ENCODE measurements at regions not wholly inside any gene's neighbourhood (a gene's known extent, or its start where the extent isn't known, plus 50 kb on each side); places are given as distances from the start of the nearest gene placed in this dataset.

DNA sequence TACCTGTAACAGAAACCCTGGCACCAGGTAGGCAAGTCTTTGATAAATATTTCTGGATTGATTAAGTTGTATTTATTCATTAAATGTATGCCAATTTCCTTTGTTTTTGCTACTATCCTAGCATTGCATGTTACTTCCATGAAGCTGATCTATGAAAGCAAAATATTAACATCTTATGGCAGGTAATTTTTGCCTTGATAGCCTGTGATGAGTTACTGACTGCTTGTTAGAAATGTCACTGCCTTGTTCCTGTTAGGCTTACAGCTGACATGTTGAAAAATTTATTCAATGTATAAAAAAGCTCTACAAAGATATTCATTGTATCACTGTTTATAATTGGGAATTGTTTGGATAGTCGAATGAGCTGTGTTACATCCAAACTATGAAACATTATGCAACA, 830.1 kb downstream of the TUSC7 start:
- H3K4me3 Mint-ChIP-seq = no peak overlapping the region
- CTCF ChIA-PET = no interaction called here
- H3K9me3 Mint-ChIP-seq = peaks cover 12% of the 10 kb centered on the region
- no peaks in the 10 kb centered on the region for H3K36me3 Mint-ChIP-seq
- H3K27ac Mint-ChIP-seq = no peak overlapping the region
- no peak for DNase-seq
- intact Hi-C loops (cut with micrococcal nuclease) = no loop called here
- H3K27me3 Mint-ChIP-seq = no peaks in the 10 kb centered on the region
- no peaks in the 10 kb centered on the region for H3K4me1 Mint-ChIP-seq (ENCODE audit: low read depth)
- POLR2A ChIA-PET = no interaction called here

- DNase-seq = no peak
- POLR2A ChIA-PET = no interaction called here
- H3K36me3 Mint-ChIP-seq = no peaks in the 10 kb centered on the region
- no peaks in the 10 kb centered on the region for H3K4me1 Mint-ChIP-seq (ENCODE audit: low read depth)
- peaks cover 12% of the 10 kb centered on the region for H3K9me3 Mint-ChIP-seq
- no peaks in the 10 kb centered on the region for H3K27me3 Mint-ChIP-seq
- CTCF ChIA-PET = no interaction called here
- H3K27ac Mint-ChIP-seq = no peak overlapping the region
- intact Hi-C loops (cut with micrococcal nuclease) = no loop called here
- H3K4me3 Mint-ChIP-seq = no peak overlapping the region
These were observed 831.0 kb downstream of the TUSC7 start for GRCh38 chr3:117540597-117540996.

GRCh38 chr3:117541721-117542120, 832.1 kb downstream of the TUSC7 start:
- Mint-ChIP-seq H3K4me1 (ENCODE audit: low read depth) (no peaks in the 10 kb centered on the region), H3K9me3 (peaks cover 10% of the 10 kb centered on the region), H3K36me3 (no peaks in the 10 kb centered on the region), H3K27ac (no peak overlapping the region), H3K4me3 (no peak overlapping the region), H3K27me3 (no peaks in the 10 kb centered on the region)
- ChIA-PET POLR2A (no interaction called here), CTCF (no interaction called here)
- no peak for DNase-seq
- intact Hi-C loops (cut with micrococcal nuclease) = no loop called here

DNA sequence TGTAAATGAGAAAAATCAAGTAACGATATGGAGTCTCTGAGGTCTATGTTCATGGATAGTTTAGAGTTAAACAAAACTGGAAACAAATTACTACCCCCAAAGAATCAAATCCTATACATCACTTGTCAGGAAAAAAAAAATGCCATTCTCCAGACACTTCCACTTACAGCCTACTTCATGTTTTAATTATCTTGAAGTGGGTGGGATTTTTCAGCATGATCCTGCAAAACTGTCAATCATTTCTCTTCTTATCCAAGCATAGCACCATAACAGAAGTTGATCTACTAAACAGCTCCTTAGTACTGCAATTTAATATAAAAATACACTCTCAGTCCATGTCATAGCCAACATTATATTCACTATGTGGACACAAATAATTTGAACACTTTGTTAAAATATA, 833.9 kb downstream of the TUSC7 start:
- Mint-ChIP-seq H3K4me3 (no peak overlapping the region), H3K4me1 (ENCODE audit: low read depth) (no peaks in the 10 kb centered on the region), H3K9me3 (peaks cover 5% of the 10 kb centered on the region), H3K27ac (no peak overlapping the region), H3K27me3 (no peaks in the 10 kb centered on the region), H3K36me3 (no peaks in the 10 kb centered on the region)
- ChIA-PET CTCF (no interaction called here), POLR2A (no interaction called here)
- intact Hi-C loops (cut with micrococcal nuclease) = no loop called here
- DNase-seq = no peak

DNA sequence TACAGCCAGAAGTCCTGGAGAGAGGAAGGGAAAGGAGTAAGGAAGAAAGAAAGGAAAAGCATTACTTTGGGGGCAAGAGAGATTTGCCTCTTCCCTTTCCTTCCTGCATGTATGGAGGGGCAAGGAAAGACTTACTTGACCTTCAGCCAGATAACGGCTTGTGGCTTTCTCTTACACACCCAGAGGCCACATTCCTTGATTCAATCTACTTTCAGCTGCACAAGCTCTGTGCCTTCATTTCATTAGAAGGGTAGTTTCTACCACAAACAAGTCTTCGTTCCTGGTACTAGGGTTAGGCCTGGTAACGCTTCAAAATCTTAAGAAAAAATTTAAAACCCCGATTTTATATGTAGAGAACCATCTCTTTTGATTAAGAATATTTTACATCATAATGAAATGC, 835.9 kb downstream of the TUSC7 start:
- intact Hi-C loops (cut with micrococcal nuclease) = no loop called here
- Mint-ChIP-seq H3K27me3 (no peaks in the 10 kb centered on the region), H3K4me3 (no peak overlapping the region), H3K27ac (no peak overlapping the region), H3K9me3 (peaks cover 5% of the 10 kb centered on the region), H3K36me3 (no peaks in the 10 kb centered on the region), H3K4me1 (ENCODE audit: low read depth) (no peaks in the 10 kb centered on the region)
- DNase-seq = no peak
- ChIA-PET CTCF (no interaction called here), POLR2A (no interaction called here)

DNA sequence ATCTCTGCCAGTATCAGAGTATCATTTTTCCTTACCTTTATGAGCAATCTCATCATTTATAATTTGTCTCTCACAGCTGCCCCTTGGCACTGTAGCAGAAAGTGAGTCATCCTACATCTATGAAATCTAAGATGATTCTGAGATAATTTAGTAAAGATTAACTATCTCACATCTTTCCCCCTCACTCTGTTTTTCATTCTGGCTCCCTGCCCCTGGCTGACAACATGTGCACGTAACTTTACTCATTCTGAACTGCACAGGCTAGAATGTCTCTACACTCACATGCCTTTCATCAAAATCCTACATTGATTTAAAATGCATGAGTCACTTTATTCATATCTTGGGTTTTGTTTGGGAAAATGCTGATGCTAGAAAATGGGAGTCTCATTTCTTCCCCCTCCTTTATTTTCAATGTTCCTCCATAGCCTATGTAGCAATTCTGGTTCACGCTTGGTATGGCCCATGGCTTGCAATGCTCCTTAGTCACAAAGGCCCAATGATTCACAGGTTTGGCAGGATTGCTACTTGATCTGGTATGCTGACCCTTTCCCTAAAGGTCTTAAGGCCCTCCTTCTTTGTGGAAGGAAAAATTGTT, 838.5 kb downstream of the TUSC7 start:
- H3K36me3 Mint-ChIP-seq = no peaks in the 10 kb centered on the region
- no peak overlapping the region for H3K4me3 Mint-ChIP-seq
- ChIA-PET POLR2A (no interaction called here), CTCF (no interaction called here)
- H3K27ac Mint-ChIP-seq = no peak overlapping the region
- intact Hi-C loops (cut with micrococcal nuclease) = no loop called here
- H3K4me1 Mint-ChIP-seq (ENCODE audit: low read depth) = no peaks in the 10 kb centered on the region
- peaks cover 3% of the 10 kb centered on the region for H3K9me3 Mint-ChIP-seq
- no peaks in the 10 kb centered on the region for H3K27me3 Mint-ChIP-seq
- no peak for DNase-seq

DNA sequence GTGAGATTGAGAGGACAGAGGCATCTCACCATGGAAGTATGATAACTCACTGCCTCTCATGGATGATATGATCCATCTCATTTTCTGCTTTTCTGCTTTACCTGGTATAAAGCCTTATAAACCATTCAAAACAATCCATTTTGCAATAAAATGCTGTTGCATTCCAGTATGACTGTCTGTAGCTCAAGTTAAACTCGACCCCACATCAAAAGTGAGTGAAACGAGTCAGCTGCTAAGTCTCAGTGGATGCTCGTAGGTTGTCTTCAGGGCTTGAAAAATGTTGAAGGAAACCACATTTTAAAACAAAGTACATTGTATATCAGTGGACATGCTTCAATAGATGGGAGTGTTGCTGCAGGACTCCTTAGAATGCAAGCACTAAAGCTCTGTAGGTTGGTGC, 839.0 kb downstream of the TUSC7 start:
- no peaks in the 10 kb centered on the region for H3K27me3 Mint-ChIP-seq
- no peak overlapping the region for H3K27ac Mint-ChIP-seq
- intact Hi-C loops (cut with micrococcal nuclease) = no loop called here
- H3K36me3 Mint-ChIP-seq = no peaks in the 10 kb centered on the region
- DNase-seq = no peak
- peaks cover 6% of the 10 kb centered on the region for H3K9me3 Mint-ChIP-seq
- H3K4me3 Mint-ChIP-seq = no peak overlapping the region
- no peaks in the 10 kb centered on the region for H3K4me1 Mint-ChIP-seq (ENCODE audit: low read depth)
- ChIA-PET POLR2A (no interaction called here), CTCF (no interaction called here)

- Mint-ChIP-seq H3K27me3 (no peaks in the 10 kb centered on the region), H3K4me3 (no peak overlapping the region), H3K36me3 (no peaks in the 10 kb centered on the region), H3K4me1 (ENCODE audit: low read depth) (no peaks in the 10 kb centered on the region), H3K27ac (no peak overlapping the region), H3K9me3 (peaks cover 4% of the 10 kb centered on the region)
- DNase-seq = no peak
- intact Hi-C loops (cut with micrococcal nuclease) = no loop called here
- ChIA-PET POLR2A (no interaction called here), CTCF (no interaction called here)
These were observed 840.1 kb downstream of the TUSC7 start for GRCh38 chr3:117549716-117550115.

- Mint-ChIP-seq H3K27me3 (no peaks in the 10 kb centered on the region), H3K4me3 (no peak overlapping the region), H3K4me1 (ENCODE audit: low read depth) (no peaks in the 10 kb centered on the region), H3K9me3 (peaks cover 4% of the 10 kb centered on the region), H3K36me3 (no peaks in the 10 kb centered on the region), H3K27ac (no peak overlapping the region)
- no peak for DNase-seq
- ChIA-PET CTCF (interaction anchor here (0.6 to 0.7 kb wide), 2 partner anchors 9 to 846 kb away, joined by 3 to 5 read pairs; no protein-coding TSS in a partner anchor), POLR2A (no interaction called here)
- intact Hi-C loops (cut with micrococcal nuclease) = no loop called here
These were observed 841.2 kb downstream of the TUSC7 start for GRCh38 chr3:117550766-117551165.

GRCh38 chr3:117553461-117553860, 843.9 kb downstream of the TUSC7 start:
- peaks cover 6% of the 10 kb centered on the region for H3K9me3 Mint-ChIP-seq
- no peaks in the 10 kb centered on the region for H3K4me1 Mint-ChIP-seq (ENCODE audit: low read depth)
- H3K27me3 Mint-ChIP-seq = no peaks in the 10 kb centered on the region
- H3K36me3 Mint-ChIP-seq = no peaks in the 10 kb centered on the region
- H3K4me3 Mint-ChIP-seq = no peak overlapping the region
- CTCF ChIA-PET = interaction anchor here (1.2 kb wide), 1 partner anchor 28 kb away, joined by 4 read pairs; no protein-coding TSS in a partner anchor
- intact Hi-C loops (cut with micrococcal nuclease) = no loop called here
- no peak for DNase-seq
- POLR2A ChIA-PET = no interaction called here
- no peak overlapping the region for H3K27ac Mint-ChIP-seq

- CTCF ChIA-PET = interaction anchor here (0.6 kb wide), 1 partner anchor 1559 kb away, joined by 5 read pairs; no protein-coding TSS in a partner anchor
- Mint-ChIP-seq H3K9me3 (peaks cover 9% of the 10 kb centered on the region), H3K27me3 (no peaks in the 10 kb centered on the region), H3K4me3 (no peak overlapping the region), H3K4me1 (ENCODE audit: low read depth) (no peaks in the 10 kb centered on the region), H3K36me3 (no peaks in the 10 kb centered on the region), H3K27ac (no peak overlapping the region)
- intact Hi-C loops (cut with micrococcal nuclease) = no loop called here
- no peak for DNase-seq
- POLR2A ChIA-PET = no interaction called here
These were observed 847.2 kb downstream of the TUSC7 start for GRCh38 chr3:117556646-117557407.

DNA sequence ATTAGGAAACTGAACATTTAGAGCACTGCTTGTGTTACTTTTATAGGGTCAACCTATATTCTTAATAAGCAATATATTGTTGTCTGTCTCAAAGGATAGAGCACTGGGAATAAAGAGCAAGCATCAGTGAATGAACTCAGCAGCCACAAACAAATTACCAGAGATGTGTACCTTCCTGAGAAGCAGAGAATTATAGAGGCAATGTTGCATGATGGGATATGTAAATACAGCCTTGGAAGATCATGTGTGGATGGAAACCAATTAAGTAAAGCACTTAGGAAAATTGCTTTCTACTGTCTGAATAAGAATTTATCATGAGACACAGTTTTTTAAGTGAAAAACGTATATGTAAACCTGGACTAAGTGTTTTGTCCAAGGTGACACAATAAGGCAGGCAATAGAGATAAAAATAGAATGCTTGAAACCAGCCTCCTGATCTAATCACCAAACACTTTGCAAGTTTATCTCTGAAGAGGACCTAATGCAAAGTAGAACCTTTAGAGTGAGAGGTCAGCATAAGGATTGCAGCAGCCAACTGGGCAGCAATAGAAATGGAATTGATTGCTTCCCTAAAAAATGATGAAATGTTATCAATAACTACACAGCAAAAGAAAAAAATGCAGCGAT, 848.0 kb downstream of the TUSC7 start:
- CTCF ChIA-PET = no interaction called here
- intact Hi-C loops (cut with micrococcal nuclease) = no loop called here
- no peaks in the 10 kb centered on the region for H3K36me3 Mint-ChIP-seq
- POLR2A ChIA-PET = no interaction called here
- H3K27ac Mint-ChIP-seq = no peak overlapping the region
- no peaks in the 10 kb centered on the region for H3K4me1 Mint-ChIP-seq (ENCODE audit: low read depth)
- no peaks in the 10 kb centered on the region for H3K27me3 Mint-ChIP-seq
- H3K9me3 Mint-ChIP-seq = peaks cover 16% of the 10 kb centered on the region
- H3K4me3 Mint-ChIP-seq = no peak overlapping the region
- DNase-seq = no peak

- Mint-ChIP-seq H3K36me3 (no peaks in the 10 kb centered on the region), H3K27me3 (no peaks in the 10 kb centered on the region), H3K4me3 (no peak overlapping the region), H3K27ac (no peak overlapping the region), H3K4me1 (ENCODE audit: low read depth) (no peaks in the 10 kb centered on the region), H3K9me3 (peaks cover 18% of the 10 kb centered on the region)
- POLR2A ChIA-PET = no interaction called here
- intact Hi-C loops (cut with micrococcal nuclease) = no loop called here
- CTCF ChIA-PET = no interaction called here
- no peak for DNase-seq
These were observed 849.1 kb downstream of the TUSC7 start for GRCh38 chr3:117558681-117559080.
